Neural cell (in vitro differentiated cells): ENCODE measurements at regions not wholly inside any gene's neighbourhood (a gene's known extent, or its start where the extent isn't known, plus 50 kb on each side); places are given as distances from the start of the nearest gene placed in this dataset.
A peak's percentile ranks its signal among the peaks of the same experiment; 100 is the strongest.

Experiments
- H2AFZ ChIP-seq: fragments of 200-600, 300-800 bp; sonication (generic), shearing (Covaris generic); 2 replicates; pipeline ENCODE4 v1.6.0; 2014; ENCODE audit warnings: low read depth, mild to moderate bottlenecking, antibody characterized with exemption, low read length, moderate library complexity
- H3F3A ChIP-seq: fragments of 200-600 bp; shearing (Covaris generic); 2 replicates; pipeline ENCODE4 v1.6.1; 2016; ENCODE audit warnings: mild to moderate bottlenecking, moderate library complexity, mixed read lengths, antibody characterized with exemption, low read length; ENCODE audit not compliant: insufficient read depth, poor library complexity, severe bottlenecking
- H3K27ac ChIP-seq: fragments of 200-600, 300-800 bp; sonication (generic), shearing (Covaris generic); 2 replicates; pipeline ENCODE4 v1.5.1; 2014; ENCODE audit warnings: mild to moderate bottlenecking, low read length, moderate library complexity
- H3K27me3 ChIP-seq: fragments of 300-800, 200-600 bp; sonication (generic), shearing (Covaris generic); 2 replicates; pipeline ENCODE4 v1.6.0; 2014; ENCODE audit warnings: mild to moderate bottlenecking, low read depth, low read length, moderate library complexity; ENCODE audit not compliant: insufficient read depth
- H3K36me3 ChIP-seq: fragments of 300-800, 200-600 bp; sonication (generic), shearing (Covaris generic); 2 replicates; pipeline ENCODE4 v1.5.1; 2014; ENCODE audit warnings: mild to moderate bottlenecking, antibody characterized with exemption, low read length, moderate library complexity; ENCODE audit not compliant: insufficient read depth
- H3K4me2 ChIP-seq: fragments of 300-800, 200-600 bp; sonication (generic), shearing (Covaris generic); 2 replicates; pipeline ENCODE4 v1.6.0; 2014; ENCODE audit warnings: mild to moderate bottlenecking, low read length
- H3K4me3 ChIP-seq: fragments of 300-800, 200-600 bp; sonication (generic), shearing (Covaris generic); 2 replicates; pipeline ENCODE4 v1.5.1; 2014; ENCODE audit warnings: mild to moderate bottlenecking, low read length, moderate library complexity
- H3K79me2 ChIP-seq: fragments of 200-600 bp; shearing (Covaris generic); replicated peaks from 2 replicates; pipeline ENCODE4 v1.6.0; 2014; ENCODE audit warnings: mild to moderate bottlenecking, low read length, moderate library complexity; ENCODE audit not compliant: insufficient read depth
- H3K9ac ChIP-seq: fragments of 300-800, 200-600 bp; sonication (generic), shearing (Covaris generic); 2 replicates; pipeline ENCODE4 v1.6.1; 2016; ENCODE audit warnings: mild to moderate bottlenecking, low read length, mixed read lengths
- H3K9me2 ChIP-seq: fragments of 200-600 bp; shearing (Covaris generic); 2 replicates; pipeline ENCODE4 v1.6.1; 2016; ENCODE audit warnings: mild to moderate bottlenecking, low read length, mixed read lengths; ENCODE audit not compliant: insufficient read depth
- H3K9me3 ChIP-seq: fragments of 200-600, 300-800 bp; sonication (generic), shearing (Covaris generic); 2 replicates; pipeline ENCODE4 v1.6.1; 2016; ENCODE audit warnings: mild to moderate bottlenecking, mixed run types, low read length, moderate library complexity, mixed read lengths
- H4K20me1 ChIP-seq: fragments of 200-600 bp; shearing (Covaris generic); 2 replicates; pipeline ENCODE4 v1.6.1; 2016; ENCODE audit warnings: mild to moderate bottlenecking, mixed run types; ENCODE audit not compliant: insufficient read depth
- CTCF ChIP-seq: fragments of 450-650 bp; IDR thresholded peaks from 2 replicates; pipeline ENCODE4 v1.5.1; 2014; ENCODE audit warnings: antibody characterized with exemption, mild to moderate bottlenecking, moderate library complexity; ENCODE audit not compliant: poor library complexity, severe bottlenecking
- EP300 ChIP-seq: fragments of 450-650 bp; conservative IDR thresholded peaks from 2 replicates; pipeline ENCODE4 v1.6.1; 2014; ENCODE audit warnings: antibody characterized with exemption, mild to moderate bottlenecking, moderate library complexity; ENCODE audit not compliant: poor library complexity, severe bottlenecking
- EZH2 ChIP-seq: fragments of 200-600, 300-800 bp; shearing (Covaris generic), sonication (generic); IDR thresholded peaks from 2 replicates; pipeline ENCODE4 v1.6.1; 2014; ENCODE audit warnings: antibody characterized with exemption, low read length, borderline replicate concordance, mild to moderate bottlenecking; ENCODE audit not compliant: insufficient read depth, poor library complexity, severe bottlenecking
- MXI1 ChIP-seq: fragments of 450-650 bp; conservative IDR thresholded peaks from 2 replicates; pipeline ENCODE4 v1.6.1; 2014; ENCODE audit warnings: antibody characterized with exemption, mild to moderate bottlenecking; ENCODE audit not compliant: poor library complexity, severe bottlenecking
- POLR2AphosphoS5 ChIP-seq: IDR thresholded peaks from 2 replicates; pipeline ENCODE4 v1.6.1; 2012
- RAD21 ChIP-seq: fragments of 450-650 bp; conservative IDR thresholded peaks from 2 replicates; pipeline ENCODE4 v1.6.1; 2014; ENCODE audit warnings: antibody characterized with exemption, mild to moderate bottlenecking, moderate library complexity
- REST ChIP-seq: IDR thresholded peaks from 2 replicates; pipeline ENCODE4 v1.6.1; 2012; ENCODE audit warnings: borderline replicate concordance
- SMC3 ChIP-seq: fragments of 450-650 bp; conservative IDR thresholded peaks from 2 replicates; pipeline ENCODE4 v1.6.1; 2014; ENCODE audit warnings: antibody characterized with exemption, mild to moderate bottlenecking, moderate library complexity; ENCODE audit not compliant: poor library complexity
- TAF1 ChIP-seq: IDR thresholded peaks from 2 replicates; pipeline ENCODE4 v1.6.1; 2012; ENCODE audit warnings: low read depth

- Histone ChIP-seq H3K79me2 (no peaks in the 10 kb centered on the region), H3F3A (no peaks in the 10 kb centered on the region), H3K9me2 (no peaks in the 10 kb centered on the region), H3K9me3 (no peaks in the 10 kb centered on the region), H3K4me2 (no peak overlapping the region), H3K4me3 (no peak overlapping the region), H3K27ac (no peak overlapping the region), H3K9ac (no peak overlapping the region), H3K36me3 (no peaks in the 10 kb centered on the region), H4K20me1 (no peaks in the 10 kb centered on the region), H3K27me3 (no peaks in the 10 kb centered on the region), H2AFZ (no peak overlapping the region)
- TF ChIP-seq SMC3 (no peak), RAD21 (no peak), EP300 (no peak), MXI1 (no peak), CTCF (no peak), POLR2AphosphoS5 (no peak), TAF1 (no peak), EZH2 (no peak), REST (no peak)
Measured at GRCh38 chr2:41160439-41160838, 708.5 kb upstream of the SLC8A1 start.

GRCh38 chr2:41167014-41167413 lies 715.1 kb upstream of the SLC8A1 start:
- Histone ChIP-seq H2AFZ (peak overlapping the region; percentile 25), H3K4me2 (no peak overlapping the region), H4K20me1 (no peaks in the 10 kb centered on the region), H3K9me3 (no peaks in the 10 kb centered on the region), H3K4me3 (peak overlapping the region; percentile 4), H3K9ac (no peak overlapping the region), H3K27me3 (no peaks in the 10 kb centered on the region), H3K36me3 (no peaks in the 10 kb centered on the region), H3K79me2 (no peaks in the 10 kb centered on the region), H3K27ac (peak overlapping the region; percentile 46), H3K9me2 (no peaks in the 10 kb centered on the region), H3F3A (no peaks in the 10 kb centered on the region)
- TF ChIP-seq EP300 (peak; percentile 51), MXI1 (no peak), TAF1 (no peak), RAD21 (peak; percentile 29), EZH2 (no peak), REST (no peak), CTCF (no peak), SMC3 (no peak), POLR2AphosphoS5 (peak; percentile 22)
